PC-3 (cell line): ENCODE measurements at regions not wholly inside any gene's neighbourhood (a gene's known extent, or its start where the extent isn't known, plus 50 kb on each side); places are given as distances from the start of the nearest gene placed in this dataset.

Source experiments
- EZH2phosphoT487 ChIP-seq: fragments of 300-600 bp; sonication (generic); IDR thresholded peaks from 2 replicates; pipeline ENCODE4 v1.6.1; 2018; ENCODE audit warnings: mild to moderate bottlenecking, antibody characterized with exemption, low read length, borderline replicate concordance
- TF ChIP-seq, protein P1 (sequence below): fragments of 300-600 bp; sonication (generic); conservative IDR thresholded peaks from 2 replicates; pipeline ENCODE4 v1.5.1; 2017; ENCODE audit warnings: antibody characterized with exemption, low read depth, mild to moderate bottlenecking, low read length

DNA sequence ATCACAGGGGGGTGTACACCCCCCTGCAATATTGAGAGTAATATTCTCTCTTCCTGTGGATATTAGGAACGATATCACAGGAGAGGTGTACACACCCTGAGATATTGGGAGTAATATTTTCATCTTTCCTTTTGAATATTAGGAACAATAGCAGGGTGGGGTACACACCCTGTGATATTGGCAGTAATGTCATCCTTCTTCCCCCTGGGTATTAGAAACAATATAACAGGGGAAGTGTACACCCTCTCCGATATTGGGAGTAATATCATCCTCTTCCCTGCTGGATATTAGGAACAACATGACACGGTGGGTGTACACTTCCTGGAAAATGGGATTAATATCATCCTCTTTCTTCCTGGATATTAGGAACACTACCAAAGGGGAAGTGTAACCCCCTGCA is 57.8 kb upstream of the CEACAM21 start:
- TF ChIP-seq, protein P1, sequence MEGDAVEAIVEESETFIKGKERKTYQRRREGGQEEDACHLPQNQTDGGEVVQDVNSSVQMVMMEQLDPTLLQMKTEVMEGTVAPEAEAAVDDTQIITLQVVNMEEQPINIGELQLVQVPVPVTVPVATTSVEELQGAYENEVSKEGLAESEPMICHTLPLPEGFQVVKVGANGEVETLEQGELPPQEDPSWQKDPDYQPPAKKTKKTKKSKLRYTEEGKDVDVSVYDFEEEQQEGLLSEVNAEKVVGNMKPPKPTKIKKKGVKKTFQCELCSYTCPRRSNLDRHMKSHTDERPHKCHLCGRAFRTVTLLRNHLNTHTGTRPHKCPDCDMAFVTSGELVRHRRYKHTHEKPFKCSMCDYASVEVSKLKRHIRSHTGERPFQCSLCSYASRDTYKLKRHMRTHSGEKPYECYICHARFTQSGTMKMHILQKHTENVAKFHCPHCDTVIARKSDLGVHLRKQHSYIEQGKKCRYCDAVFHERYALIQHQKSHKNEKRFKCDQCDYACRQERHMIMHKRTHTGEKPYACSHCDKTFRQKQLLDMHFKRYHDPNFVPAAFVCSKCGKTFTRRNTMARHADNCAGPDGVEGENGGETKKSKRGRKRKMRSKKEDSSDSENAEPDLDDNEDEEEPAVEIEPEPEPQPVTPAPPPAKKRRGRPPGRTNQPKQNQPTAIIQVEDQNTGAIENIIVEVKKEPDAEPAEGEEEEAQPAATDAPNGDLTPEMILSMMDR, result no peak
- no peak for TF ChIP-seq EZH2phosphoT487
